ENCODE measurements at regions not wholly inside any gene's neighbourhood (a gene's known extent, or its start where the extent isn't known, plus 50 kb on each side); places are given as distances from the start of the nearest gene placed in this dataset.

DNA sequence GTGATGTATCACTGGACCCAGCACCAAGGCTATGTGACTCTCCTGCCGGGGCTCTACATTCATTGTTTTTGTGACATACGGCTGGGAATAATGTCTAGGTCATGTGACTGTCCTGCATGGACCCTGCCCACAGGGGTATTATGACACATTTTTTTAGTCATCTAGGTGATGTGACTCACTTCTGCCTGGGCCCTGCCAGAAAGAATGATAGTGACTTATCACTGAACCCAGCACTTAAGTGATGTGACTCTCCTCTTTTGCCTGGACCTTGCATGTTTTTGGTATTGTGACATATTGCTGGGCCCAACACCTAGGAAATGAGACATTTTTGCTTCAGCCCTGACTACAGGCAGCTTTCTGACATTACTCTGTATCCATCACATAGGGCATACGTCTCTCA lies 51.1 kb upstream of the ZNF107 start:
- Histone ChIP-seq H3K9ac (ENCODE audit: extremely low read depth, low read length, poor library complexity, severe bottlenecking) (no peak overlapping the region), H3K9me3 (ENCODE audit: control insufficient read depth, low read length) (peaks cover 37% of the 10 kb centered on the region), H3K36me3 (ENCODE audit: control insufficient read depth, insufficient read depth, low read length) (no peaks in the 10 kb centered on the region), H3K4me3 (ENCODE audit: low read length) (no peak overlapping the region), H3K4me1 (ENCODE audit: control insufficient read depth, insufficient read depth, low read length) (no peaks in the 10 kb centered on the region), H3K27ac (ENCODE audit: low read depth, low read length) (no peak overlapping the region), H3K27me3 (ENCODE audit: control insufficient read depth, insufficient read depth, low read length, poor library complexity, severe bottlenecking) (no peaks in the 10 kb centered on the region)
- TF ChIP-seq, protein P1, sequence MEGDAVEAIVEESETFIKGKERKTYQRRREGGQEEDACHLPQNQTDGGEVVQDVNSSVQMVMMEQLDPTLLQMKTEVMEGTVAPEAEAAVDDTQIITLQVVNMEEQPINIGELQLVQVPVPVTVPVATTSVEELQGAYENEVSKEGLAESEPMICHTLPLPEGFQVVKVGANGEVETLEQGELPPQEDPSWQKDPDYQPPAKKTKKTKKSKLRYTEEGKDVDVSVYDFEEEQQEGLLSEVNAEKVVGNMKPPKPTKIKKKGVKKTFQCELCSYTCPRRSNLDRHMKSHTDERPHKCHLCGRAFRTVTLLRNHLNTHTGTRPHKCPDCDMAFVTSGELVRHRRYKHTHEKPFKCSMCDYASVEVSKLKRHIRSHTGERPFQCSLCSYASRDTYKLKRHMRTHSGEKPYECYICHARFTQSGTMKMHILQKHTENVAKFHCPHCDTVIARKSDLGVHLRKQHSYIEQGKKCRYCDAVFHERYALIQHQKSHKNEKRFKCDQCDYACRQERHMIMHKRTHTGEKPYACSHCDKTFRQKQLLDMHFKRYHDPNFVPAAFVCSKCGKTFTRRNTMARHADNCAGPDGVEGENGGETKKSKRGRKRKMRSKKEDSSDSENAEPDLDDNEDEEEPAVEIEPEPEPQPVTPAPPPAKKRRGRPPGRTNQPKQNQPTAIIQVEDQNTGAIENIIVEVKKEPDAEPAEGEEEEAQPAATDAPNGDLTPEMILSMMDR (conservative IDR thresholded peaks at IDR 0.05): no peak
- Mint-ChIP-seq H3K4me1 (no peaks in the 10 kb centered on the region), H3K36me3 (ENCODE audit: low read depth) (no peaks in the 10 kb centered on the region), H3K27ac (no peak overlapping the region), H3K4me3 (no peak overlapping the region), H3K9me3 (peaks cover 100% of the 10 kb centered on the region), H3K27me3 (ENCODE audit: insufficient read depth) (no peaks in the 10 kb centered on the region)
- DNase-seq: no peak
- WGBS, 2 experiments (ENCODE audit: insufficient coverage in 1 of 2, insufficient read length in 1 of 2): 81 to 91% methylated on average over 3 of the region's 3 CpGs

DNA sequence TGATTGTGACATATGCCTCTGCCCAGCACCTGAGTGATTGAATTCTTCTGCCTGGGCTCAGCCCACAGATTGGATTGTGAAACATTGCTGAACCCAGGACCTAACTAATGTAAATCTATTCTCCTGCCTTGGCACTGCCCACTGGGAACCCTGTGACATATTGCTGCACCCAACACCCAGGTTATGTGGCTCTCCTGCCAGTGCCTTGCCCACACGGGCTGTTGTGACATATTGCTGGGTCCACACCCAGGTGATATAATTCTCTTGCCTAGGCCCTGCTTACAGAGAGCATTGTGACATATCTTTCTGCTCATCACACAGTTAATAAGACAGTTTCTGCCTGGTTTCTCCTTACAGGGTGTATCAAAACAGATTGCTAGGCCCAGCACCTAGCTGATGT lies 50.8 kb upstream of the ZNF680 start:
- Histone ChIP-seq H3K9ac (ENCODE audit: extremely low read depth, low read length, poor library complexity, severe bottlenecking) (no peak overlapping the region), H3K4me3 (ENCODE audit: low read length) (no peak overlapping the region), H3K27me3 (ENCODE audit: control insufficient read depth, insufficient read depth, low read length, poor library complexity, severe bottlenecking) (no peaks in the 10 kb centered on the region), H3K36me3 (ENCODE audit: control insufficient read depth, insufficient read depth, low read length) (peaks cover 5% of the 10 kb centered on the region), H3K4me1 (ENCODE audit: control insufficient read depth, insufficient read depth, low read length) (no peaks in the 10 kb centered on the region), H3K27ac (ENCODE audit: low read depth, low read length) (no peak overlapping the region), H3K9me3 (ENCODE audit: control insufficient read depth, low read length) (peaks cover 25% of the 10 kb centered on the region)
- WGBS, 2 experiments (ENCODE audit: insufficient coverage in 1 of 2, insufficient read length in 1 of 2): 83 to 87% methylated on average over 1 of the region's 1 CpG
- no peaks in the 10 kb centered on the region for H3K4me1 Mint-ChIP-seq
- no peak for DNase-seq
- H3K27ac Mint-ChIP-seq: no peak overlapping the region
- TF ChIP-seq, protein P1 (conservative IDR thresholded peaks at IDR 0.05): no peak
- H3K4me3 Mint-ChIP-seq: no peak overlapping the region
- H3K27me3 Mint-ChIP-seq (ENCODE audit: insufficient read depth): no peaks in the 10 kb centered on the region
- H3K36me3 Mint-ChIP-seq (ENCODE audit: low read depth): no peaks in the 10 kb centered on the region
- H3K9me3 Mint-ChIP-seq: peaks cover 99% of the 10 kb centered on the region
